ENCODE measurements at regions not wholly inside any gene's neighbourhood (a gene's known extent, or its start where the extent isn't known, plus 50 kb on each side); places are given as distances from the start of the nearest gene placed in this dataset.

DNA sequence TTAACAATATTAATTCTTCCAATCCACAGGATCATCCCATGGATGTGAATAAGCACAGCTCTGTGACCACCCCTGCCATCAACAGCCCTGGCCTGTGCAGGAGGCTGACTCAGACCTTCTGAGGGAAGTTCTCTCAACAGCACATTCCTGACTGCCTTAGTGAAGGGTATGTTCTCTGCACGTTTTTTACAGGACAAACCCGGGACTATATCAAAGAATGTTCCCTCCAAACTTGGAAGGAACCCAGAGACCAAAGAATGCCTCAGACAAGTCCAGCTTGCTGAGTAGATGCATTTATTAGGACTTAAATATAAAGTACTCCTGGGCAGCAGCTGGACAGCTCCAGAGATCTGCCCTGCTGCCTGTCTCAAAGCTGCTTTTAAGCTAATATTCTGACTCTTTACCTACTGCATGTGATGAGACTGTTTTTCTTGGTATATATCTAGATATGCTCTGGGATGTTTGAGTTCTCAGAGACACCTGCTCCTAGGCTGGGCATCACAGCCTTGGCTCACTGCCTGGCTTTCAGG, 1127.8 kb upstream of the PRKX start:
- no peak for DNase-seq

- no peak for DNase-seq
Measured at GRCh38 chrX:4831574-4831973, 1118.1 kb upstream of the PRKX start.

- no peak for DNase-seq
Measured at GRCh38 chrX:4830880-4831557, 1117.6 kb upstream of the PRKX start.

- DNase-seq: no peak
Measured at GRCh38 chrX:4825550-4825949, 1112.1 kb upstream of the PRKX start.

DNA sequence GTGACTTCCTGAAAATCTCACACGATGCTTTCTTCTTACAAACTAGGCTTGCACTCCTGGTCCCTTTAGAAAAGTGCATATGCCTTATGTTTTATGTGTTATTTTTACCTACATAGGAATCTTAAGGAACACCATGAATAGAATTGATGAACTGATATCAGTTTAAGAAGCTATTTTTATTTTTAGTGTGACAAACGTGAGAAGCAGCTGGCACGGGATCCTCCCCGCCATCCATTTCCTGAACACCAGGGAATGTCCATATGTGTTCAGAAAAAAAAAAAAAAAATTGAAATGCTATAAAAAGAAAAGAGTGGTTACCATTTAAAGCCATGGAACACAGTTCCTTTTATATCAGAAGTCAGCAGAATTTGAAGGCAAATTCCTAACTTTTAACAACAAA, 1096.1 kb upstream of the PRKX start:
- no peak for DNase-seq

GRCh38 chrX:4805502-4805901, 1092.1 kb upstream of the PRKX start:
- no peak for DNase-seq

- DNase-seq: no peak
Measured at GRCh38 chrX:4800756-4801155, 1087.3 kb upstream of the PRKX start.

- DNase-seq: no peak
Measured at GRCh38 chrX:4787971-4788370, 1074.5 kb upstream of the PRKX start.

DNA sequence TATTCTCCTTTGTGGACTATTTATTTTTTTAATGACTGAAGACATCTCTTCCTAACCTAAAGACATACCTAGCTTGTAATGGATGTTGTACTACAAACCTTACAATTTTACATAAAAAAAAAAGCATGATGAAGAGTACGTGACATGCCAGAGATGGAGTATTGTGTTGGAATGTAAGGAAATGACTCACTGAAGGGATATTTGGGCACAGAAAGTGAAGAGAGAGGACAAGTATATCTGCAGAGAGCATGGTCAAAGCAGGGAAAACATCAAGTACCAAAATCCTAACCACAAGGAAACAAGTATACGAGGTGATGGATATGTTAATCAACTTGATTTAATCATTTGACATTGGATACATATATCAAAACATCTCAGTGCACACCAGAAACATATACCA, 1051.4 kb upstream of the PRKX start:
- no peak for DNase-seq

DNA sequence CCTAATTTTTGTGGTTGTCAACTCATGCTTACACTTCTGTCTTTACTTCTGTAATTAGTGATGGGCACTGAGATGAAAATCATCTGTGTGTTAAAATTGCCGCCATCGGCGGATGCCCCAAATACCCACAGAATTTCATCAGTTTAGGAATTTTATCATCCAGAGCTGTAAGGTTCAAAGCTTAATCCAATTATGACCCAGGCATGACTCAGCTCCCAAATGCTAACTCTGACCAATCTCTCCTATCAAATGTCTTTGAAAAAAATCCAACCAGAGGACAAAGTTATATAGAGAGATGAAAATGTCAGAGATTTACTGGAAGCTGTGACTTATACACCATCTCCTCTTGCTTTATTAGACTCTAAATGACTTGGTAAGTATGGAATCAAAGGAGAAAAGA, 1048.7 kb upstream of the PRKX start:
- DNase-seq: no peak

GRCh38 chrX:4754878-4755604, 1041.6 kb upstream of the PRKX start:
- no peak for DNase-seq

DNA sequence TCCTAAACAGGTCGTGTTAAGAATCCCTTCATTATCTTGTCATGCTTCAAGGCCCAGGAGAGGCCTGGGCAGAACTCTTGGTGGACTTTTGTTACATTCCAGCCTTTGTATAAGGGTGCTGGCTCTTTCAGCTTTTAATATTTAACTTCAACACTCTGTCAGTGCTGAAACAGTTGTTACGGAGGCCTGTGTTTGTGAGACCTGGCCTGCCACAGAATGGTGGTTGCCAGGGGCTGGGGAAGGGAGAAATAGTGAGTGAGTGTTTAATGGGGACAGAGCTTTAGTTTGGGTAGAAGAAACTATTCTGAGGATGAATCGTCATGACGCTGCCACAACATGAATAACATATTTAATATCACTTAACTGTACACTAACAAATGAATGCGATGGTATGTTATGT, 1027.6 kb upstream of the PRKX start:
- no peak for DNase-seq

DNA sequence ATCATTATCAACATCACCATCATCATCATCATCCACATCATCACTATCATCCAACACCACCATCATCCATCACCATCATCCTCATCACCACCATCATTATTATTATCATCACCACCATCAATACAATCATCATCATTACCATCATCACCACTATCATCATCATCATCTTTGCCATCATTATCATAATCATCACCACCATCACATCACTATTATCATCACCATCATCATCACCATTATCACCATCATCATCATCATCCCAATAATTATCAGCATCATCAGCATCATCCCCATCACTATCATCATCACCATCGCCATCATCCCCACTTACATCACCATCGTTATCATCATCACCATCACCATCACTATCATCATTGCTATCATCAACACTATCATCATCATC, 1021.9 kb upstream of the PRKX start:
- no peak for DNase-seq

DNA sequence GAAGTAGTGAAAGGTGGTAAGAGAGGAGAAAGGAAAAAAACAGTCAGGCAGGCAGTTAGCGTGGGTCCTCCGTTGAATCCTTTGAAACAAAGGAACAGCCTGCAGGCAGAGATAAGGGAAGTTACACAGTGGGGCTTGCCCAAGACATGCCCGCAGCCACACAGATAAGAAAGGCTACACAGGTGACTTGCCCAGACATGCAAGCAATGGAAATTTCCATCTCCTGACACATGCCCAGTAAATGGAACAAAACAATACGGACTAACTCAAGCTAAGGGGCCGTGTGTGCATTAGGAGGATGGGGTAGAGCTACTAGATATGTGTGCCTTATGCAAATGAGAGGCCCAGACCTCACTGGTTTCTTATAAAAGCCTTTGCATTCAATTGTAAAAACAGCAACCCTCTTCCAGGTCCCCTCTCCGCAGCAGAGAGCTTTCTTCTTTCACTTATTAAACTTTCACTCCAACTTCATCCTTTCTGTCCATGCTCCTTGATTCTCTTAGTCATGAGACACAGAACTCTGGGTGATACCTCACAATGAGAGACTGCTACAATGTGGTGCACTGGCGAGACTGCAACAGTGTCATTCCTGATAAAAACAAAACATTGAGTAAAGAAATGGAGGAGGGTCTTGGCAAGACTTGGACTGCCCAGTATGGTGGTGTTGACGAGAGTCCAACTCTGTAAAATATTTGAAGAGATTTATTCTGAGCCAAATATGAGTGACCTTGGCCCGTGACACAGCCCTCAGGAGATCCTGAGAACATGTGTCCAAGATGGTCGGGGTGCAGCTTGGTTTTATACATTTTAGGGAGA, 997.4 kb upstream of the PRKX start:
- no peak for DNase-seq

DNA sequence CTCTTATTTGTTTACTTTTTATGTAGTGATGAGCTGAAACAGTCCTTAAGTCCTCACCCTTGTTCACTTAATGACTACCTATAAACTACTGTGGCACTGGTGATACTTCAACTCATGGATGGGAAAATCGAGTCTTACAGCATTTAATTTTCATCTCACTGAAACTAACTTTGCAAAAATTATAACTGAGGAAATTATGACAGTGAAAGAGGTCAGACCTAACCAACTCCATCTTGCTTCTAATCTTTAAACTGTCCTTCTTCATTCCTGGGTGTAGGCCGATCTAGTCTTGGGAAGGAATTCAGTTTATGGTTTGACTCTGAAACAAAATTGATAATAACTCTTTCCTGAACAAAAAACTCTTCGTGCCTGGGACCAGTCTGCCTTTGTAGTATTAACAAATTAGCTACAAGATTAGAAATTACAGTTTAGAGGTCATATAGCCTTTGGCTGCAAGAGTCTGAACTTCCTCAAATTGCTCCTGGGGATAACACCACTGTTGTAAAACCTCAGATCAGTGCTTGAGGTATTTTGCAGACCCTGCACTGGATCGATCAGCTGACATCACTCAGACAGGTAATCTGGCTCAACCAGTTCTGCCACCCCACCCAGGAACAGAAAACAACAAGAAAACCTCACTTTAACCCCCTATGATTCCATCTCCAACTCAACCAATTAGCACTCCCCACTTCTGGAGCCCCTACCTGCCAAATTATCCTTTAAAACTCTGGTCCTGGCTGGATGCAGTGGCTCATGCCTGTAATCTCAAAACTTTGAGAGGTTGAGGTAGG, 995.7 kb upstream of the PRKX start:
- DNase-seq: no peak

- no peak for DNase-seq
Measured at GRCh38 chrX:4706961-4707360, 993.5 kb upstream of the PRKX start.

- no peak for DNase-seq
Measured at GRCh38 chrX:4690521-4690920, 977.1 kb upstream of the PRKX start.

- DNase-seq: no peak
Measured at GRCh38 chrX:4682636-4683035, 969.2 kb upstream of the PRKX start.

GRCh38 chrX:4675686-4676300, 962.3 kb upstream of the PRKX start:
- DNase-seq: no peak

GRCh38 chrX:4674028-4674782, 960.8 kb upstream of the PRKX start:
- no peak for DNase-seq

GRCh38 chrX:4671344-4671743, 957.9 kb upstream of the PRKX start:
- no peak for DNase-seq

GRCh38 chrX:4670606-4671005, 957.2 kb upstream of the PRKX start:
- no peak for DNase-seq

Measured in CD4-positive, alpha-beta T cell treated with Interleukin-4 for 1 hour (primary cell).